HG03442 (cell line): ENCODE measurements at regions not wholly inside any gene's neighbourhood (a gene's known extent, or its start where the extent isn't known, plus 50 kb on each side); places are given as distances from the start of the nearest gene placed in this dataset.

ENCODE experiments used
- ATAC-seq: cut with Tn5 transposase; IDR thresholded peaks from one replicate; pipeline ENCODE4 v1.9.1; 2021; ENCODE audit warnings: mild to moderate bottlenecking, moderate library complexity; ENCODE audit not compliant: unreplicated experiment

DNA sequence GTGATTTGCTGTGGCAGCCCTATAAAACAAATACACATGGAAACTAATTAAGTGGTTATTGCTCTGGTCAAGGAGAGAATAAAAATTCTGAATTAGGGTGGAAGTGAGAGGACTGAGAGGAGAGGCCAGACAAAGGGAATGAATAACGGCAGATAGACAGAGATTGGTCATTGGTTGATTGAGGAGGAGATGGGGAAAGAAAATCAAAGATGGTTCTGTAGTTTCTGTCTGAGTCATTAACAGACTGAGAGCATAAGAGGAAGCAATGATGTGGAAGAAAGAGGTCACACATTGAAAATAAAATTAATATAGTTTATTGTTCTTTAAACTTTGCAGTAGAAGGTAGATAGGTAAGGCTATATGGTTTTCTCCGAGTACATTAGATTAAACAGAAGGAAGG, 469.8 kb downstream of the ACTL7B start:
- no peak for ATAC-seq

DNA sequence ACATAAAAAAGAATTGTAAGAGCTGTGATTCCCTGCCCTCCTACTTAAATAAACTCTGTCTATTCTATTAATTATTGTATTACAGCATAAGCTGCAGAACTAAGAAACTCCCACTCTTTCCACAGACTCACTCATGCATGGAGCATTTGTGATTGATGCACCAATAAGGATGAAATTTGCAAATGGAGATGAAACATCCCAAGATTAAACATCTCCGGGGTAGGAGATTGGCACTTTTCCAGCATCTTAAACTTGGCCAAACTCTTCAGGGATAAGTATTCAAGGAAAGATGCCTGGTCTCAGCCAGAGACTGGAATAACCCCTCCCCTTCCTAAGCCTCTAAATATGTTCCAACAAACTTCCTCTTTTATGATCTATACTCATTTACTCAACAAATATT, 472.0 kb downstream of the ACTL7B start:
- no peak for ATAC-seq

DNA sequence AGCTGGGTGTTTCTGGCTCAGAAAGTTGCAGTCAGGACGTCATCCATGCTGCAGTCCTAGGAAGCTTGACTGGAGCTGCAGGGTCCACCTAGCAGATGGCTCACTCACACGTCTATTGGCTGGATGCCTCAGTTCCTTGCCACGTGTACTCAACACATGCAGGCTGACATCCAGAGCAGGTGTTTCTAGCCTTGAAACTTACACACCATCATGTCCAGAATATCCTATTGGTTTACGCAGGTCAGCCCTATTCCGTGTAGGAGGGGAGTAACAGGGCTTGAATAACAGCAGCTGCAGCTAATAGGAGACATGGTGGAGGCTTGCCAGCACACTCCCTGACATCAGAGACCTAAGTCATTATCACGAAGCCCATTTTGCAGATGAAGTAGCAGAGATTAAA, 473.5 kb downstream of the ACTL7B start:
- no peak for ATAC-seq

DNA sequence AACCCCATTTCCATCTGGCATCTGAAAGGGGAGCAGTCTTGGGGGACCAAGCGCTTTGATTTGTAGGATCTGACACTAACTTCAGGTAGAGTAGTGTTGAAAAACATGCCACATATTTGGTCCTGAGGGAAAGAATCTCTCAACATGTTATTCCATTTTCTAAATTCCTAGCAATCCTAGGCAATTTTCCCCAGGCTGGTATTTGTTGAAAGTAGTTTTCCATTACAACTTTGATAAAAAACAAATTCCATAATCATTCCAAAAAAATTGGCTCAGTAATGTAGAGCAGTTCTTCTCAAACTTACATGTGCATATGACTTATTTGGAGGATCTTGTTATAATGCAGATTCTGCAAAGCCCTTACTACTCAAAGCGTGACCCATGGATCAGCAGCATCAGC, 477.9 kb downstream of the ACTL7B start:
- no peak for ATAC-seq

DNA sequence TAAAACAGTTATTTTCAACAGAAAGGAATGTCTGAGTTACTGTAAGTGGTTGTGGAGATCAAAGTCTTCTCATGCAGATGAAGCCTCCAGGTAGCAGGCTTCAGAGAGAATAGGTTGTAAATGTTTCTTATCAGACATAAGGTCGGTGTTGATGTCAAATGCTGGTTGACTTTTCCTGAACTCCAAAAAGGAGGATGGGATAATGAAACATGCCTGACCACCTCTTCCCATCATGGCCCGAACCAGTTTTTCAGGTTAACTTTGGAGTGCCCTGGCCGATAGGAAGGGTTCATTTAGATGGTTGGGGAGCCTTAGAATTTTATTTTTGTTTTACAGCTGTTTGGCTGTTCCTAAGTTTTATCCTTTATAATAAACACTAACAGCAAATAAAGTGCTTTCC, 478.4 kb downstream of the ACTL7B start:
- ATAC-seq = no peak

DNA sequence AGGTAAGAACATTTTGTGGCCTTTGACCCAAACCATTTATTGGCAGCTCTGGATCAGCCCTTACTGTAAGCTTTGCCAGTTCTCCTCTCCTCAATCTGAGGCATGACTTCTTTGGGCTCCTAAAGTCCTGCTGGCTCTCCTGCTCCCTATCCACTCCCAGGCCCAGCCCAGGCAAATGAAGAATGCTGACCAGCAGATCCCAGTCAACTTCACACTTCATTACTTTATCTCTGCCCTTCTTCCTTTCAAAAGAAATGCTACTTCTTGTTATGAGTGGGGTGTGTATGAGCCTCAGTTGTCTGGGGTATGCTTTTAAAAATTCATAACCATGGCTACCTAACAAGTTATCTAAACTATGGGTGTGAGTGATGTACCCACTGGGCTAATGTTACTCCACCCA, 479.6 kb downstream of the ACTL7B start:
- no peak for ATAC-seq

DNA sequence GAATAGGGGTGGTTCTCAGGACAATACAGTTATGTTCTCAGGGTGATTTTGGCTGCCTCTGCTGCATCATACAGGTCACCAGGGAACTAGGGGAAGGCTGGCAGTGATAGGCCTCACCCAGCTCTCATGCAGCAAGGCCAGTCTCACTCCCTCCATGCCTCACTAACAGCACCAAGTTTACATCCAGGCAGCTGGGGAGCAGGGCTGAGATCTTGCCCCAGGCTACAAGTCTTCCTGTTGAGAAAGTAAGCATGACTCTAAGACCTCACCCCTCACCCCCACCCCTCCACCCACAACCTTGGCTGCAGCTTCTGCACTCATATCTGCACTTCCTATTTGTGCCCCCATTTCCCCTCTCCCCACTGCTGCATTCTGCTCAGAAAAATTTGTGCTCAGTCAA, 481.2 kb downstream of the ACTL7B start:
- no peak for ATAC-seq

DNA sequence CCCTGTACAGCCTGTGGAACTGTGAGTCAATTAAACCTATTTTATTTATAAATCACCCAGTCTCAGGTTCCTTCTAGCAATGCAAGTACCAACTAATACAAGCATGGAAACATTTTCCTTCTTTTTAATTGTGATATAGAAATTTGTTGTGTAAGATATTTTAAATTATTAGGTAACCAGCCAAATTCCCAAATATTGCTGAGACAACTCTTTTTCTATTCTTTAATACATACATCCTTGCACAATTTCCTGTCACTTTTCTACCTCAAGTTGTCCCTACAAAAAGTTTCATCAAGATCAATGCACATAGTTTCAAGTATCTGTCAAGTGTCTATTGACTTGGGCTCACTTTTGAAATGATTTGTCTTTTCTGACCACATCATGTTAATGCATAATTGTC, 488.6 kb downstream of the ACTL7B start:
- ATAC-seq = no peak

DNA sequence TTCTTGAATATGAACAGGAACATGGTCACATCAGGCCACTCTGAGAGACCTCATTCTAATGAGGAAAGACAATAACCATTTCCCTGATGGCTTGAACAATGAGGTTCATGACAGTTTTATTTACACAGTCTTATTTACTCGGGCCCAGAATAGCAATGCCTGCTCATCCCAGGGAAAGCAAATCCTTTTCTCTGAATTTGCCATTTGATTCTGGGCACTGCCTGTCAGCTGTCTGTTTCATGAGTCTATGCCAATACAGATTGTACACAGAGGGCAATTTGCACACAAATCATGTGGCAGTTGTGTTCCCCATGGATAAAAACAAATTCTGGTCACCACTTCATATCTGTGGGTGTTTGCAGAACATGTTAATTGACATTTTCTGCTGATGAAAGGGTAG, 492.5 kb downstream of the ACTL7B start:
- no peak for ATAC-seq

DNA sequence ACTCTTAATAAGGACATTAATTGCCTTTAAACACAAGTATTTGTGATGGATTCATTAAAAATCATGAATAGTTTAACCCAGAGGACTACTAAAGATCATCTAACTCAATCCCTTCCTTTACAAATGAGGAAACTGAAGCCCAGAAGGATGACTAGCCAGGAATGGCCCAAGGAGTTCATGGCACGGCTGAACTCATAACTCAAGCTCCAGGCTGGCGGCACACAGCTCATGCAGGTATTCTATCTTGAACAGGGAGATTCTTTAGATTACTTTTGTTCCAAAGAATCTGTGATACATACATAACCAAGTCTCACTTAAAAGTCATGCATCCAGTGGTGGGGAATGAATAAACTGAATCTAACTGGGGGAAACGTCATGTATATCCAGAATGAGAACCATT, 495.5 kb downstream of the ACTL7B start:
- ATAC-seq = no peak

DNA sequence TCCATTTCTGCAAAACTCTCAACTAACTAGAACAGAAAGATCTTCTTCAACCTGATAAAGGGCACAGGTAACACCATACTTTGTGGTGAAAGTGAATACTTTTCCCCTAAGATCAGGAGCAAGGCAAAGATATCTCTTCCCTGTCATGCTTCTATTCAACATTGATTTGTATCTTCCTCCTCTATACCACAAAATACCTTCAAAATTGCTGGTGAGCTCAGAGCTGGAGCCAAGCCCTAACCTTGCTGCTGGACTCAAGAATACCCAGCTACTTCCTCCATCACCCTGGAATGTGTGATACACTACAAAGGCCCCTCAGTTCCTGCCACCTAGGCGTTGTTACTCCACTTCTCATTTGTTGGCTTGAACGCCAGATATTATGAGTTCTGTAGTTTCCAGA, 499.0 kb downstream of the ACTL7B start:
- ATAC-seq = no peak

DNA sequence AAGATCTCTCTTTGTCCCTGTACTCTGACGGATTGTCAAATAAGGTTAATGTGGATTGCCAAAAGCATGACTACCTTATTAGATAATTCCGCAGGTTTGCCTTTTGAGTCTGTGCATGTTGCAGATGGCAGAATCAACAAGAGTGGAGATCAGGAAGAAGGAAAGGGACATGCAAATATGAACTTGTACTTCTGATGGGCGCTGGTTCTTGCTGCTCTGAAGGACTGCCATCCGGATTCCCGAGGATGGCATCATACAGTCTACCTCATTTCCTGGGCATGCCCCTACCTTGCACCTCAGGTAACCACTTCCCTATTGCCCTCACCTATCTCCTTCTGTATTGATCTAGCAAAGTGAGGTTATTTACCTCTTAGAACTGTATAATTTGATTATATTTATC, 504.2 kb downstream of the ACTL7B start:
- no peak for ATAC-seq

DNA sequence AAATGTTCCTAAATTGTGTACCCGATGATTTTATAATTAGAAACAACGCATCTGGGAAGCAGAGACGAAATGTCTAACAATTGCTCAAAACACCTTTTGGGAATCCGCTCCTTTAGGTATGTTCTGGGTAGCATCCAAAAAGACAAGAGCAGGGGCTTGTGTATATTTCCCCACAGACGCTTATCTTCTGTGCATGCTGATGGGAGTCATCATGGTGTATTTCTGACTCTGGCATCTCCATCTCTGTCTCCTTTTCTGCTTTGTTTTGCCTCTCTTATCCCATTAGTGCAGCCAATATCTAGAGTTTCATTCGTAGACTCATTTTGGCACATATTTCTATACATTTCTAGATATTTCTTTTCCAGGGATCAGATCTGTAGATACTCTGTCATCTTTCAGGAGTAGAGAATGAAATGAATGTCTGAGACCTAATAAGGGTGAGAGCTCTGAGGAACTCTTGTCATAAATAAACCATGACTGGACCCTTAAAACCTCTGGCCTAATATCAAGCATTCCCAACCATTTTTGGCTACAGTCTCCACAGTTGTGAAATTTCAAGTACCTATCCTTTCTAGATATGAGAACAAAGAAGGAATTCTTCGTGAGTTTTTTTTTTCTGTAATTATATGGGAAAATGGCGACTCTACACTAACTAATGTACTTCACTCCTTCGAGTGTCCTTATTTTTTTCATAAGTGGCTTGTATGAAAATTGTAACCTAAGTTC, 508.2 kb downstream of the ACTL7B start:
- ATAC-seq = no peak

DNA sequence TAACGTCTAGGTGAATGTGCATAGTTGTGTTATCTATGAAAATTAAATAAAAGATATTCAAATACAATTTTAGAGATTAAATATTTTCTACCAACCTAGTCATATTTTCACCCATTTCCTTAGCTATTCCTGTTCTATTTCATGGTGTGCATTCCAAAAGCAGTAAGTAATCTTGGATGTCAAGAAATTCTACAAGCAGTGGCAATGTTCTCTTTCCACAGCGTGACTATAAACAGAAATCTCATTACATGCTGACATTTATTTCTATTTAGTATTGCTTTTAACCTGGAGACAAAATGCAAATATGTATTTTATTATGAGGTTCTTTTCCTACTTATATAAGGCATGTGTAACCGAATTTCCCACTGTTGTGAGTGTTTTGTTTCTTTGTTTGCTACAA, 510.0 kb downstream of the ACTL7B start:
- ATAC-seq = no peak

DNA sequence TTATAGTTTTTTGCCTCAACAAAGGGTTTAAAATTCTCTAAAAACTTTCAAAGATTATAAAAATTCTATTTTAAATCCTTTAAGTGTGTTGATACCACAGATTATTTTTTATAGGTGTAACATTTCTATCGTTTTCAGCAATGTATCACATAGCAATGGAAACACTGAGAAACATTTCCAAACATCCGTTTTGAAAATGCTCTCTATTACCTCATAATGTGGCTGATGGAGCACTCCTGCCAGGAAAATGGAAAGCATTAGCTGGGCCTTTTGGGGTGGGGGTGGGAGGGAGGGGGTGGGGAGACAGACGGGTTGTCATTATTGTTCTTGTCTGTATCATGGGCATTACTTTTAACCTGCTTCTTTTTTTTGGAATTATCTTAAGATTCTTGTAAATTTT, 516.5 kb downstream of the ACTL7B start:
- ATAC-seq = no peak

DNA sequence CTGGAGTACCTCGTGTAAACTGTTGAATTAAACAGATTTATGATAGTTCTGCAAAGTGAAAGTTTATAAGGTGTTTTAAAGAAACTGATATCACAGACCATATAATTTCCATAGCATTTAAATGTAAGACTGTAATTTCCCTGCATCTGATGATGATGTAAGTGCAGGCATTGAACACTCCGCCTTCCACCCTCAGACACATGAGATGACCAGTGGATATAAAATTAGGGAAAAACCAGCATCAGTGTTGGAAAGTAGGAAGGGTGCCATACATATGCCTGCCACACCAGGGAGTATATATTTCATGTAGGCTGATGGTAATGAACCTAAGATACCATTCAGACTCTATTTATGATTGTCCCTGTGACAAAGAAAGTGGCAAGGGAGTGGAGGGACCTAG, 519.2 kb downstream of the ACTL7B start:
- ATAC-seq = no peak

DNA sequence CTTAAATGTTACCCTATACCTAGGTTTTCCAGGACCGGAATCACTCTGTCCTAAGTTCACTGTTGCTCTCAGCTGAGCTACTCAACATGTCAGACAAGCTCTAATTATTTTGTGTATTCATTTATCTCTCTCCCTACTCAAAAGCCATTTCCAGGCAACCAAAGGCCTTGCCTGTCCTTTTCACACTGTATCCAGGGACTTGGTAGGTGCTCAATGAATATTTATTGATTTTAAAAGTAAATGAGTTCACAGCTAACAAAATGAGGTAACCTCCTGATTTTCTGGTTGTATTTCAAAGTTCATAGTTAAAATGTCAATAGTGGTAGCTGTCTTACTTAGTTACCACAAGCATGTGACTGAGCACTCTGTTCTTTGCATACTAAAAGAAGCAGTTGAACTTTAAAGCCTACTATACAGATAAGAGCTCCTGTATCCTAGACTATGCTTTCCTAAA, 522.2 kb downstream of the ACTL7B start:
- ATAC-seq = no peak

DNA sequence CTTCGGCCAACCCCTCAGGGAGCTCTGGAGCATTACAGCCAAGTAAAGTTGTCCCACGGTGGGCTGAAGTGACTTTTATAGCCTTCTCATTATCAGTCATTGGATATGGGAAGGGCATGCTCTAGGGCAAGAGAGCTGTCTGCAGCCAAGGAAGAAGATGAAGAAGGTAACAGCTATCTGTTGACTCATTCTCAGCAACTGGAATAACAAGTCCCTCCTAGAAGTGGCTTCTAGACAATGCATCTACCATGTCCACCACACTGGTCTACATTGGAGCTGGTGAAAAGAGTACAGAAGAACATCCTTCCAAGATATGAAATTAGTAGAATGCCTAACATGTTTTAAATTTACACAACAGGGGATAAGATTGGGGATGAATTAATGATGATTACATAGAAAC, 524.2 kb downstream of the ACTL7B start:
- no peak for ATAC-seq

DNA sequence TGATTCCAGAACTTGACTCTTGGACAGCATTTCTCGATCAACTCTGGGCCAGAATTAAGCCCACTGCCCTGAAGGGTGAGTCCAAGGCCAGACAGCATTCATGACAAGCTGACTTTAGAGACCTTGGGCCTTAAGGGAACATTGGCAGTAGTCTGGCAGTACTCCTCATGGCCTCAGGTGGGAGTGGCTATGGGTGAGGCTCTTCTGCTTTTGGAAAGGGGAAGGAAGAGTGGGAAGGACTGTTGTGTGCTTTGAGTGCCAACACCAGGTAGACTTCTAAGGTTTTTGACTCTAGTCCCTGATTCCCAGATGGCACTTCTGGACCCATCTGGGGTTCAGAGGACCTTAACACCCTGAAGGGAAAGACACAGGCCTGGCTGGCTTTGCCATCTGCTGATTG, 530.4 kb downstream of the ACTL7B start:
- ATAC-seq = no peak

DNA sequence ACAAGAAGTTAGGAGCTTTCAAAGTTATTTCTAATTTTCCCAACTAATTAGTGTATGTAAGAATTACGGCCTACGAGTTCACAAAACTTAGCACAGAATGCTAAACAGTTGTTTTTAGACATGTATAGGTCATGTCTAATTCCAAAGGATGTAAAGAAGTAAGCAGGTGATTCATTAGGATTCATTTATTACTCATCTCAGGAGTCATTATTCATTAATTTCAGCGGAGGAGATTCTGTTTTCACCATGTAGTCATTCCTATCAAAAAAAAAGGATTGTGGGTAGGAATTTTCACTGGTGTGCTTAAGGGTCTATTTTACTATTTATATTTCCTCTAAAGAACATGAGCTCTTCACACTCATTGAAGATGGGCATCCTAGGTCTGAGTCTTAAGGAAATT, 532.2 kb downstream of the ACTL7B start:
- ATAC-seq = no peak

DNA sequence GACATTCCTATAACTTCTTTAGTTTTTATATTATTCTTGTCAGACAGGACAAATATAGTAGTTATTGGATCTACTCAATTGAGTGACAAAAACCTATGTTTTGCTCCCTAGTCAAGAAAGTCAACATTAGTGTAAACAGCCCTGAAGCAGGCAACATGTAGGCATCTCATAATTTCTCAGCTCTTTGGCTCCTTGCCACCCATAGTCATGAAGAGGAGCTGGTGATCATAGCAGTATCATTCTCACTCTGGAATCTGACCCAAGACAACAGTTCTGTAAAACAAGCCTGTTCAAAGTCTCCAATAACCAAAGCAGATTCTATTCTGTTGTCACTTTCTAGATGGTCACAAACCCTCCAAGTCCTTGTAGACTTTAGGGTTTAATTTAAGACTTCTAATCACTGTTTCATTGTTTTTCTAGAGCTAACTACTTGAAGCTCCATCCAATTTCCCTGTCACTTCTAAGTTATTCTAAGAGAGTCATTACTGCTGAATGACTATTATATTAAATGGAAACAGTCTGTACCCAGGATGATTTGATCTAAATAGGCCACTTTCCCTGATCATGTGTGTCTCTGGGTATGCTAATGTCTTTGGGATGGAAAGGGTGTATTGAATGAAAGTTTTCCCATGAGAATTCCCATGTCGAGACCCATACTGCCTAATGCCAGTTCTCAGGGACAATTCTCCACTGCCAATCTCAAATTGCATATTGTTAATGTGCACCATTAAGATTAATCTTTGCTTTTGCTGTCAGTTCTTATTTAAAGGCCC, 533.3 kb downstream of the ACTL7B start:
- no peak for ATAC-seq

DNA sequence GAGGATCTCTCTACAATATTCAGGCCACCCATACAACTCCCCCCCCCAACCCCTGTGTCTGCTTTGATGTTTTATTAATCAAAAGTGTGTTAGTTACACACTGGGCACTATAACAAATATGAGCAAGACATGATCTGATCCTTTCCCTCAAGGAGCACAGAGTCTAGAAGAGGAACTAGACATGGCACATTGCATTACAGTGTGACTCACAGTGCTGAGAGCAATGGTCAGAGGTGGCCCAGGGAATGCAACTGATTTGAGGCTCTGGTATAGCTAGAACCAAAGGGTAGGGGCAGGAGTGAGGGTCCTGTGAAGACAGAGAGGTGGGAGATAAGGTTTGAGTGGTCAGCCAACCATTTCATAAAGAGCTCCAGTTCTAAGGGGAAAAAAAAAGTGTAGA, 539.2 kb downstream of the ACTL7B start:
- ATAC-seq = no peak

DNA sequence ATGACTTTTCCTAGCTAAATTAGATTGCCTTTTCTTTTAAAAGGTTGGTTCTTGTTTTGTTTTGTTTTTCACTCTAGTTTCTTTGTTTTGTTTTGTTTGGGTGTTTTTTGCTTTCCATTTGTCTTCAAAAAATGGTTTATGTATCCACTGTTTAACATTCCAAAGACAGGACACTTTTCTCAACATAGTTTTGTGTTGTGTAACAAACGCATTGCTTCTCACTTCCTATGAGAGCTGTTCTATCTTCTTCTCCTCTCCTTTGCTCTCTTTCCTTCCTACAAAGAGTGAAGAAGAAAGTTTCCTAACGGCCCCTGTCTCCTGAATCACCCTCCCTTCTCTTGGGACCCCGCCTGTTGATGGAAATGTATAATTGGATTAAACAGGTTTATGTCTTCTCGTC, 539.7 kb downstream of the ACTL7B start:
- ATAC-seq = no peak
